ENCODE measurements at regions not wholly inside any gene's neighbourhood (a gene's known extent, or its start where the extent isn't known, plus 50 kb on each side); places are given as distances from the start of the nearest gene placed in this dataset.

DNA sequence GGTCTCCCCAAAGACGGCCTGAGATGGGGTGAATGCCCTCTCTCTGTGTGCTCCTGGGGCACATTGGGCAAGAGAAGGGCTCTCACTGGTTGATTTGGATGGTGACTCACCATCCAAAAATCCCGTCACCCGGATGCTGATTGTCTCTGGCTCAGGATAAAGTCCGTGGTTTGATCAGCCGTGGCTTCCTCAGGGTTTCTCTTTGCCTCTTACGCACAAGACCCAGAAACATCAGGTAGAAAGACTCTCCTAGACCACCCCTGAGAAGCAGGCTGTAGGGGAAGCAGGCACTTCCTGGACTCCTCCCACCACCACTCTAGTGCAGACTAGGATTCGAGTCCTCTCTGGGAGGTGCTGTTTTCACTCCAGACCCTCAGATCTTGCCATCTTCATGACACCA, 176.1 kb upstream of the NCAM1 start:
- DNase-seq (ENCODE audit: low spot score), result no peak

DNA sequence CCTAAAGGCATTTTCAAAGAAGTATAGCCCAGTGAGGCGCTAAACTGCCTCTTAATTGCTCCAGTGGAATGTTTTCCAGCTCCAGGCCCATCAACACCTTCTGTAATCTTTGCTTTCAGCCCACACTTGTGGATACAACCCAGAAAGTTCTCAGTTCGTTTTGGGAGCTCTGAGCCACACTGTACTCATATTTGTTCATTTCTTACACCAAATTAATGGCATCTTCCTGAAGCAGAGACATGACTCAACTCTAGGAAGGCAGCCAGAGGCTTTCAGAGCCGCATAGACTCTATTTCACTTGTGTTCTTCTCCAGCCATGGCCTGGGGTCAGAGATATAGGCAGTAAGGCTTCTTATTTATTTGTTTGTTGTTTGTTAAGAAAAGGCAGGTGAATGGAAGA, 175.5 kb upstream of the NCAM1 start:
- no peak for DNase-seq (ENCODE audit: low spot score)

DNA sequence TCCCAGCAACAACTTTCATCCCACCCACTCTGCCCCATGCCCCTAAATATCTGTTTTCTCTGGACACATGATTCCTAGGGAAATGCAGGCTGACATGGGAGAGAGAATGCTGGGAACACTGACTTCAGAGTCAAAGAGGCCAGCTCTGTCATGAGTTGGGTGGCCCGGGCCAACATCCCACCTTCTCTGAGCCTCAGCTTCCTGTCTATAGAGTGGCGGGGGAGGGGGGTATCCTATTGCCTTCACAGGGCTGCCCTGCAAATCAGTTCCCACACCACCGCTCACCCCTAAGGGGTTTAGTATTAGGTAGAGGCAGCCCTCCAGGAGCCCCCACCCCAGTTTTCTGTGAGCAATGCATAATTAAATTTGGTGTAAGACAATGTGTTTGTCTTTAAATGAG, 175.0 kb upstream of the NCAM1 start:
- DNase-seq (ENCODE audit: low spot score), result no peak

DNA sequence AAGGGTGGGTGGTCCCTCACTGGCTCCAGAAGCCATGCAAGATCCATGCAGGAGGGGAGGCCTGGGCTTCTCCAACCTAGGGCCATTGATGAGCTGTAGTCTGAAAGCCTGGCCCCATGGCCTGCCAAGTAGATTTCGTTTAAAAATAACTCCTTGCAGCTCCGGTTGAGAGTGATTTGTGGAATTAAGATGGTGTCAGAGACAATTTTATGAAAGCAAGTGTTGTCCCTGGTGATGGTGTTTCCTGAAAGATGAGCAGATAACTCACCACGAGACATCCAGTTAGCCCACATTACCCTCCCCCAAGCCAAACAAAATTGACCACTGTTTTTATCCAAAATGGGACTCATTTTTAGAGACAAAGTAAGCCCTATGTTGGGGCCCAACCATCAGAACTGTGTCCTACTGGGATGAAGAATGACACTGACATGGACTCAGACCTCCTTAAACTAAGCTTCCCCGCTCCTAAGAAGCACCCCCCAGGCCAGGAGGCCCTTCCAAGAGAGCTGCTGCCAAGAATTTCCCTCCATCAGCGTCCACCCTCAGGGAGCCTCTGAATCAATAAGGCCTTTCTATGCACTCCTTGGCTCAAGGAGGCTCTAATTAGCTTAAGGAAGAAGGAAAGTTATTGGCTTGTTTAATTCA, 174.2 kb upstream of the NCAM1 start:
- DNase-seq (ENCODE audit: low spot score), result no peak

DNA sequence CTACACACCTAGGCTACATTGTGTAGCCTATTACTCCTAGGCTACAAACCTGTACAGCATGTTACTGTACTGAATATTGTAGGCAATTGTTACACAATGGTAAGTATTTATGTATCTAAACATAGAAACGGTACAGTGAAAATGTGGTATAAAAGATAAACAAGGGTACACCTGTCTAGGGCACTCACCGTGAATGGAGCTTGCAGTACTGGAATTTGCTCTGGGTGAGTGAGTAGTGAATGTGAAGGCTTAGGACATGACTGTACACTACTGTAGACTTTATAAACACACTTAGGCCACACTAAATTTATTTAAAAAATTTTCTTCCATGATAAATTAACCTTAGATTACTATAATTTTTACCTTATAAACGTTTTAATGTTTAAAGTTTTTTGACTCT, 171.7 kb upstream of the NCAM1 start:
- no peak for DNase-seq (ENCODE audit: low spot score)

DNA sequence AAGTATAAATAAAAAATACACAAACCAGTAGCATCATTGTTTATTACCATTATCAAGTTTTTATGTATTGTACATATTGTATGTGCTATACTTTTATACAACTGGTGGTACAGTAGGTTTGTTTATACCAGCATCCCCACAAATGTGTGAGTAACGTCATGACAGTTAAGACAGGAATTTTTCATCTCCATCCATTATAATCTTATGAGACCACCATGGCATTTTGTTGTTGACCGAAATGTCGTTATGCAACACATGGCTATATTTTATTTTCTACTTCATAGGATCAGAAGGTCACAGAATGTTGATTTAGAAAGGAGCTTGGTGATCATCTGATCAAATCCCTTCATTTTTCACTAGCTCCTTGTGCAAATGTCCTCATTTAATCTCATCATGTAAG, 170.9 kb upstream of the NCAM1 start:
- DNase-seq (ENCODE audit: low spot score), result no peak

DNA sequence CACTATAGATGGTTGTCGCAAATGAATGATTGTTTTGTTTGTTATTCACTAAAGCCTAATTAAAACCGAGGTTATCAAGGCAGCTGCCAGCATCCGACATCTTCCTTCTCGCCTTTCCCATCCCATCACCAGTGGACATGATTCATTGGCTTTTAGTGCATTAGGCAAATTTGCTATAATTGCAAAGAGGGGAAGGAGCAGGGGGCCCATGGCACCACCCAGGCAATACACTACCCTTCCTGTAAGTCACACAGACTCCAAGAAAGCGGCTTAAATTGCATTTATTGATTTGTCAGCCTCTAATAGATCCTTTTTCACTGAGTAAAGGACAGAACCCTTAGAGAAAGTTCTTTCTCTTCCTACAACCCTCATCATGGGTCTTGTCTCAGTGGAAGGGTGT, 169.2 kb upstream of the NCAM1 start:
- no peak for DNase-seq (ENCODE audit: low spot score)

DNA sequence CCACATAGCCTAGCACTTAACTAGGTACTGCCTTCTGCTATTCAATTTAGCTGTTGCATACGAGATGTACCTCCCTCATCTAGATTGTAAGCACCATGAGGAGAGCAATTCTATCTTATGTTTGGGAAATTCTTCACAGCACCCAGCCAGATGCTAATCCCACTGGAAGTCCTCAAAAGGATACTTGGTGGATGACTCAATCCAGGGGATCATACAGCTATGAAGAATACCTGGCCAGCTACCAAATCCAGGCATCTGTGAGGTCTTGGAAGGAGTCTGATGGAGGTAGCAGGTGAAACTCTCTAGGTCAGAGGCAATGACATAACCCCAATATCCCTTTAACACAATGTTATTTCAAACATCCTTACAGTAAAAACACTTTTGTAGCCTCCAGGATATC, 167.8 kb upstream of the NCAM1 start:
- no peak for DNase-seq (ENCODE audit: low spot score)

DNA sequence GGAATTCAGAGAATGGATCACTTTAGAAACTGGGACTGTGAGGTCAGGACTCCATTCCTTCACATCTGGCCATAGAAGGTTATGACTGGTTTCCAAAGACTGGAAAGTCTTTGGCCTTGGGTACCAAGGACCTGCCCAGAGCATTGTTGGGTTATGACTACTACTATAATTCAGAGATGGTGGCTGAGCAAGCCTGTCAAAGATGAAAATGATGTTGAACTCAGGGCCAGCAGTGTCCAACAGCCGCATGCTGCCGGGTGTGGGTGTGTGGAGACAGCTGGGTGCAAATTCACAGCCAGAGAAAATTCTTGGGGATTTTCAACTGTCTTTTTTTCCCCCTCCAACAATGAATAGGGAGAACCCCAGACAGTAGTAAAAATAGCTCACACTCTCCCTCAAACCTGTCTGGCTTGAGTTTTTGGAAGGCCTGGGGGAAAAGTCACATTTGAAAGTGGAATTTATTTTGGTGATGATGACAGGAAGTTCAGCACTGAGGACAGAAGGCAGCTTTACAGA, 166.8 kb upstream of the NCAM1 start:
- DNase-seq (ENCODE audit: low spot score), result no peak

DNA sequence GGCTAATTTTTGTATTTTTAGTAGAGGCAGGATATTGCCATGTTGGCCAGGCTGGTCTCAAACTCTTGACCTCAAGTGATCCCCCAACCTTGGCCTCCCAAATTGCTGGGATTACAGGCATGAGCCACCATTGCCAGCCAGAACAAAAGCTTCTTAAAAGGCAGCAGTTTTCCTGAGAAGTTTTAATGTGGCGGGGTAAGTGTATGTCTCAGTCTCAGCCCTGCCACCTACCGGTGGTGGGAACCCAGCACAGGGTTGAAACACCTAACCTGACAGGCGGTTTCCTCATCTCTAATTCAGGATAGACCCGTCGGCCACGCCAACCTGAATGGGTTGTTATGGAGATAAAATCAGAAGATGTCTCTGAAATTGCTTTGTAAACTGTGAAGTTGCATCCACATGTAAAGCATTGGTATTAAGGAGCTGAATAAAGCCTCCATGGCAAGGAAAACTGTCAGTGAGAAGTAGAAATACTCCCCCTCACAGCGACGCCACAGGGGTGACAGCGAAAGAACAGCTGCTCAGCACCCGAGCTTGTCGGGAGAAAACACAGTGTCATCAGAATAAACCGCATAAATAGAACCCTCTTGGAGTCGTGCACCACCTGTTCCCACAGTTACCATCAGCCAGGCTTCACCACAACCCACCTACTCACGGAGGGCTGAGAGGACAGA, 165.9 kb upstream of the NCAM1 start:
- peak; percentile 9 for DNase-seq (ENCODE audit: low spot score)

DNA sequence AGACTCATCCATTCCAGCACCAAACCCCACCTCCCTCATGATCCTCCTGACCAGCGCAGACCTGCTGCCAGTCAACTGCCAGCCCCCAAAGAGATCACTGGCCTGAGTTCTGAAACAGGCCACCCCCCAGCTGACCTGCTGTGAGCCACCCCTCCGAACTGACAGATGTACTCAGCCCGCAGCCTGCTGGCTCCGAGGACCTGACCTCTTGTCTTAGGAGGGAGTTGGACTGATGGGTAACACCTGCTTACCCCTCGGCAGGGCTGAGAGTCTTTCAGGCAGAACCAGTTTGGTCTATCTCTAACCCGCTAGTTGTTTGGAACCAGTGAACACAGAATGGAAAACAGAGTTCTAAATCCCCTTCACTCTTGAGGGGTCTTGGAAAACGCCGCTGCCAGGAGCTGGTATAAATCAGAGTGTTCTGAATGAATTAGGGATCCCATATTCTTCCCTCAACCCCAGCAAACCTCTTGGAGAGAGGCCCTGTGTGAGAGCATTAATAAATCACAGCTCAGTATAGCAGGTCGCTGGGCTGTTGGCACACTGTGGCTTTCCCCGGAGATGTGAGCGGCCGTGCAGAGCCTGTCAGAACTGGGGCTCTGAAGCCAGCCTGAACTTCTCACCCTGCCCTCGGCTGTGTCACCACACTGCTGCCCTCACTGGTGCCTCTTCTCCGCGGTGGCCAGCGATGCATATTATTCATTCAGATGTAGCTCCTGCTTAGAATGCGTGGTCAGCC, 165.1 kb upstream of the NCAM1 start:
- no peak for DNase-seq (ENCODE audit: low spot score)

DNA sequence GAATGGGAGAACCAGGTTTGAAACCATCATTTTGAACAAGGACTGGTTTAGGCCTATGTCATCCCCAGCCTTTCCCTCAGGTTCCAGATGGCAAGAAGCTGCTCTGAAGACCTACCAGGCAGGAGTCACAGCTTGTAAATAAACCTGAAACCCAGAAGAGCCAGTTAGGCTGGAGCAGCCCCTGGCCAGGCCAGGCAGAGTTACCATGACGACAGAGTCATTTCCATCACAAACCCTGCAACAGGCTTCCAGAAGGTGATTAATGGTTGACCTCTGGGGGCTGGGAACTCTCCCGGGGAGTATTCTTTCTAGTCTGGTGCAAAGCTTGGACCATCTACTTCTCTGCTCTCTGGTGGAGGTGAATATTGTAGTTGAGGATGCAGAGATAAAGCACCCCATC, 164.1 kb upstream of the NCAM1 start:
- DNase-seq (ENCODE audit: low spot score), result no peak

DNA sequence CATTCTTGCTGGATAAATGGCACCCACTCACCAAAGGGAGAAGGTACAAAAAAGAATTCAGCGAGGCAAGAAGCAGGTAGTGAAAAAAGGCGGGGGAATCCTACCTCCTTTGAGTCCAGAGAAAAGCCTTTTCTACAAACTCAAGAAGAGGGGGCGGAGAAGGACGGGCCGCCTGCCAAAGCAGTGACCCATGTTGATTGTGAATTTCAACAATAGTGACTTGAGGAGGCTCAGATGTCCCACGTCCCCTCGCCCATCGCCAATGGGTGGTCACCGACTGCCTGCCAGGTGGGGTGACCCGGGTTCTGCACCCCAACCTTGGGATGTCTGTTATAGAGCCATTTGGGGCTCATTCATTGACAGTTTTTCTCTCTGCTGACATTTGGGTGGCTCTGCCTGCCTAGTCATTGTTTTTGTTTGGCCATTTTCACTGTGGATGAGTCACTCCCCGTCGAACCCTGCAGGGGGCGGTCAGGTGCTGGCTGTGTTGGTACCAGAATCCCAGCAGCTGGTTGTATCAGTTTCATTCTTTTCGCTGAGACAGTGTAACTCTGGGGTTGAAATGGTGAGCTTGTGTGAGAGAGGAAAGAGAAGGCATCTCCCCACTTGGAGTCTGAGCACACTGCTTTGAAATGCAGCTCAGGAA, 163.4 kb upstream of the NCAM1 start:
- peak; percentile 8 for DNase-seq (ENCODE audit: low spot score)

DNA sequence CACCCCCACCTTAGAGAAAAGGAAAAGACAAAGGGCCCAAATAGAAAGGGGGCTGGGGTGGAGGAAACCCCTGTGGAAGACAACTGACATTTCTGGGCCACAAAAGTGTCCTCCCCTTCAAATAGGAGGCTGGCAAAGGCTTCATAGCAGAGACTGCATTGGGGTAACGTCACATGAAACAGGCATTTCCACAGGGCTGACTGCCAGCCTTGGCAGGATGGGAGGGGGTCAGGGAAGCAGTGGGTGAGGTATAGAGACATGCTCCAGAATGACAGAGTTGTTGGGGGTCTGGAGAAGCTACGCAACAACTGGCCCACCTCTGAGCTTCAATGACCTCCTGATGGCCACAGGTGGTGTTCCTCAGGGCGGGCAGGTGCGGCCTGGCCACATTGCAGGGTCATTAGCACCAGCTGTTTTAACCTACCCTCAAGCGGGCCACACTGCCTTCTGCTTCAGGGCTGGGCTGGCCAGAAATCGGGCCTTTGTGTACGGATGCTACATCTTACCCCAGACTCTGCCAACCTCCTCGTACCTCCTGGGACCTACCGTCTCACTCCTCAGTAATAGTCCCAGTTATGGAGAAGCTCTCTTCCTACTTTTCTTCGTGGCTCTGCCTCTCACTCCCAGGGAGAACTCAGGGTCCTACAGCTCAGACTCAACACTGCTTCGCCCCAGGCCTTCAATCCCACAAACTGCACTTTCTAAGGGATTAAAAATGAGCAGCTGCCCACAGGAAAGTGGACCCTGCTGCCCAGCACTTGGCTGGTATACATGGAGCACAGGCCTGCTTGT, 160.0 kb upstream of the NCAM1 start:
- DNase-seq (ENCODE audit: low spot score), result no peak

DNA sequence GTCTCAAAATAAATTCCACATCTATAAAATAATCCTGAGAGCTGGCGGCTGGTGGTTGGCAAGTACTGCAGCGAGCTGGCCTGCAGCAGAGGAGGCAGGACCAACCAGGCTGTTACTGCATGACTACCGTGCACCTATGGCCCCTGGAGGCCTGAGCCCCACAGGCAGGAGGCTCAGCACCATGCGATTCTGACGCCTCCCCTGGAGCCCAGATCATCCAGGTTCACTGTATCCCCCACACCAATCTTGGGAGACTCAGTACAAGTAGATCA, 159.5 kb upstream of the NCAM1 start:
- DNase-seq (ENCODE audit: low spot score), result no peak

DNA sequence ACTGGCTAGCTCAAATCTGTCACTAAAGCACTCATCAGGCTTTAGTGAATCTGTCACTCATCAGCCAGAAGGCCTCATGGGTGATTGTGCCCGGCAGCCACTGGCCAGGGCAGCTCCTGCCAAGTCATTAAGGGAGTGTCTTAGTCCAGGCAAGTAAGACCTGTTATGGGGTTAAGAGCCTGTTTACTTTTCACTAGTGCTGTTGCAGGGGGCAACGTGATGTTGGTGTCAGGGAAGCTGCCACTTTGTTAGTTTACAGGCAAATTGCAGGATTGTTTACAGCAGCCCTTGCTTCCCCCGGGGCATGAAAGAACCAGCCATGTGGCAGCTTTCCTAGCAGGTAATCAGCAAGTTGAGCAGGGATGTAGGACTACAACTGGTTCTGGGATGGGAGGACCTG, 155.6 kb upstream of the NCAM1 start:
- DNase-seq (ENCODE audit: low spot score), result no peak

DNA sequence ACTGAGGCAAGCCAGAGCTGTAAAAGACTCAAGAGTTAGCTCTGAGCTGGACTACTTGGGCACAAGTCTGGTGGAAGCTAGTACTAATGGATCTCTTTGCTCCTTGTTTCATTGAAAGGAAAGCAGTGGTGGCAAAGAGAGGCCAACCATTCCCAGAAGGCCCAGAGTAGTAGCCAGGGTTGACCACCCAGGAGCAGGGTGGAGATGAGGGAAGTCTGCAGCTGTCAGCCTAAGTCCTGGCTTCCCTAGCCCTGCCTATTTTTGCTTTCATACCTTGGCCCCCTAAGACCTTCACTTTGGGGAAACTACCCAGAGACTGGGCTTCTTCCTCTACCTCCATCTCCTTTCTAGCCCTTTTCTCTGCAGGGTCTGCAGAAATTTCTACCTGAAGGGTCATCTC, 155.0 kb upstream of the NCAM1 start:
- no peak for DNase-seq (ENCODE audit: low spot score)

DNA sequence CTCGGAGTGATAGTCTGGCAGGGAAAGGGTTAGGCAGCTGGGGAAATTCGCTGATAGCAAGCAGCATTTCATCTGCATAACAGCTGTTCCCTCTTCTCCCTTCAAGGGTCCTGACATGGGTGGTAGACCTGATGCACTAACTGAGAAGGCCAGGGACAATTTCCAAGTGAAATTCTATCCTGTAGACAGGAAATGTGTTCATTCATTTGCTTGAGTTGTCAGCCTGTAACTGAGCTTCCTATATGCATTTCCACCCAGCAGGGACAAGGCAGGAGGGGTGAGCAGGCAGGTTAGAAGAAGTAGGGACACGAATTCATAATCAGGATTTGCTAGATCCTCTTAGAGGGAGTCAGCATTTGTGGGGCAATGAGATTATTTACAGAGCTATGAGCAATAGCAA, 154.3 kb upstream of the NCAM1 start:
- no peak for DNase-seq (ENCODE audit: low spot score)

DNA sequence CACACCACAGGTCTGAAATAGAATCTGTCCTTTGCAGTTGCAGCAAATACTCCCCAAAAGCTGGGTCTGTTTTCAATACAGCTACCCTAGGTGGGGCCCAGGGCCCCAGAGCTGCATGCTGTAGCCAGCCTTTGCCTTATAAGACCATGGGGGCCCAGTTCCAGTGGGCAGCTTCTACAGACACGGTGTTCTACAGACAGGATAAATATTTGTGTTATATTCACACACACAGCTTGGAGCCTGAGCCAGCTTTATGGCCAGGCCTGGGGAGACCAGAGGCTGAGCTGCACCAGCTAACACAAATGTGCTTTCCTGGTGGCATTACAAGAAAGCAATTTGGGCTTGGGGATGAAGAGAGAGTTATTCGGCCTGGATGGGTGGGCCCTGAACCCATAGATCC, 151.8 kb upstream of the NCAM1 start:
- DNase-seq (ENCODE audit: low spot score), result no peak

DNA sequence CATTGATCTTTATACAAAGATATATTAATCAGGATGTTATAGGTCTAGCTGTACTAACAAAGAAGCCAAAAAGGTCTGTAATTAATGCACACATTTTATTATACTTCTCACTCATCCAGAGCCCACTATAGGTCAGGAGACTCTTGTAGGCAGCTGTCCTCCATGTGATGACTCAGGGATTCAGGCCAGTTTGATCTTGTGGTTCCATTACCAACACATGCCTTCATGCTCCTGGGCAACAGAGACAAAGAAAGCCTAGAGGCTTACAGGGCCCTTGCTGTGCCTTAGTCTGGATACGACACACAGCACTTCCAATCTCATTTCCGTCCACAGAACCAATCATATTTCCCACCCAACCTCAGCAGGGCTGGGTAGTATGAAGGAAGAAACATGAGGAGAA, 150.3 kb upstream of the NCAM1 start:
- no peak for DNase-seq (ENCODE audit: low spot score)

DNA sequence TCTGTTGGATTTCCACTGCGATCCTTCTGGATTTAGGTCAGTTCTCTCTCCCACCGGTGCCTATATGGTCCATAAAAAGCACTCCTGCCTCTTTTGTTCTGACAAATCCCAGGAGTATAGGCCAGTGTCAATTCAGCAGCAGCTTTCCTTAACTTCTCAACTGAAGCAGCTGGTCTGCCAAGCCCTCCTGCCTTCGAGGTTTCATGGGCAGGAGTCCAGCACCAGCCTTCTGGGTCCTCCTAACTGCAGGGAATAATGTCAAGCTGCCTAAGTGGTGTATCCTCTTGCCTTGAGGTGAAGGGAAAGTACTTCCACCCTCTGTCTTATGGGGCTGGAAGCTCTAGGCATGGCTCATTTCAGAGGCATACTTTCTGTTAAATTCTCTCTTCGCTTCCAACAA, 149.4 kb upstream of the NCAM1 start:
- DNase-seq (ENCODE audit: low spot score), result no peak

DNA sequence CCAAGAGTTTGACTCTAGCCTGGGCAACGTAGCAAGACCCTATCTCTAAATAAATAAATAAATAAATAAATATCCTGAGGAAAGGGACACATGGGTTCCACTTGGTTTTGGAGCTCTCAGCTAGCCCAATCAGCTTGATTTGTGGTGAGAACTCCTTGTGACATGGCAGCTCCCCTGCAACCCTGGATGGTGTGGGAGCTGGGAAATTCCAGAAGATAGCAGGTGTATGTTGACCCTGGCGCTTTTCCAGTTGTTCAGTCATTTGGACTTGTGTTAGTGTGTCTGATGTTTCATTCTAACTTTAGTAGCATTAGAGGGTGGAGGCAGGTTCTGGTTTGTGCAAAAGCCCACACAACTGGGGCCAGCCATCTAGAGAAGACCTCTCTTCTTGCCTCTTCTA, 148.5 kb upstream of the NCAM1 start:
- DNase-seq (ENCODE audit: low spot score), result no peak

Data from hematopoietic multipotent progenitor cell treated with erythropoietin and hydrocortisone succinate and interleukin-3 and kit ligand, for 15 days (in vitro differentiated cells).